GM12892 (cell line): ENCODE measurements at regions not wholly inside any gene's neighbourhood (a gene's known extent, or its start where the extent isn't known, plus 50 kb on each side); places are given as distances from the start of the nearest gene placed in this dataset.
"Not testable (repeated sequence)": the region's sequence is repeated elsewhere in the genome, so short reads cannot be mapped to it uniquely, and the experiment has no call there.

Experiments used
- DNase-seq: peaks from one replicate; pipeline ENCODE4 v3.0.0; 2011; ENCODE audit not compliant: insufficient read length
- FAIRE-seq: peaks from 2 replicates; lab custom pipeline; 2011; peaks lifted over from hg19 to GRCh38; lab: Jason Lieb, UNC
- POLR2A ChIP-seq: IDR thresholded peaks from 2 replicates; pipeline ENCODE4 v1.6.1; 2011; ENCODE audit warnings: low read depth, low read length, control low read depth
- POLR2AphosphoS5 ChIP-seq: IDR thresholded peaks from 2 replicates; pipeline ENCODE4 v1.6.1; 2011; ENCODE audit warnings: low read depth, low read length, control low read depth
- TAF1 ChIP-seq: IDR thresholded peaks from 2 replicates; pipeline ENCODE4 v1.6.1; 2011; ENCODE audit warnings: low read depth, mild to moderate bottlenecking, control low read depth, low read length, borderline replicate concordance

GRCh38 chr20:23143986-23144690 is 58.0 kb upstream of the CD93 start:
- FAIRE-seq (no peak), DNase-seq (no peak)
- TF ChIP-seq TAF1 (no peak), POLR2A (no peak), POLR2AphosphoS5 (no peak)

- DNase-seq (no peak), FAIRE-seq (no peak)
- TF ChIP-seq TAF1, result no peak
- no peak for TF ChIP-seq POLR2AphosphoS5
- no peak for TF ChIP-seq POLR2A
Observed at GRCh38 chr20:23143098-23143497, 57.0 kb upstream of the CD93 start.

GRCh38 chr20:23142162-23143050 is 56.3 kb upstream of the CD93 start:
- FAIRE-seq, result peak; percentile 88
- DNase-seq, result peak; percentile 43
- TF ChIP-seq POLR2A, result no peak
- no peak for TF ChIP-seq TAF1
- no peak for TF ChIP-seq POLR2AphosphoS5

GRCh38 chr20:23141450-23142161 is 55.5 kb upstream of the CD93 start:
- DNase-seq, result no peak
- no peak for TF ChIP-seq POLR2A
- FAIRE-seq, result no peak

- FAIRE-seq, result no peak
- TF ChIP-seq TAF1, result no peak
Observed at GRCh38 chr20:23140991-23141390, 54.9 kb upstream of the CD93 start.

GRCh38 chr20:23139984-23140383 is 53.9 kb upstream of the CD93 start:
- not testable (repeated sequence) for FAIRE-seq, DNase-seq

More at GRCh38 chr20:23140991-23141390, 54.9 kb upstream of the CD93 start:
- DNase-seq, result no peak

- DNase-seq (no peak), FAIRE-seq (no peak)
- TF ChIP-seq POLR2A (no peak), POLR2AphosphoS5 (no peak), TAF1 (no peak)
Observed at GRCh38 chr20:23139524-23139923, 53.4 kb upstream of the CD93 start.

GRCh38 chr20:23138682-23139081 is 52.6 kb upstream of the CD93 start:
- FAIRE-seq (no peak), DNase-seq (no peak)
- TF ChIP-seq TAF1 (no peak), POLR2A (no peak), POLR2AphosphoS5 (no peak)

GRCh38 chr20:23138226-23138625 is 52.1 kb upstream of the CD93 start:
- TF ChIP-seq TAF1 (no peak), POLR2A (no peak), POLR2AphosphoS5 (no peak)
- FAIRE-seq, result peak; percentile 46
- DNase-seq, result no peak

GRCh38 chr20:23136893-23137745 is 51.0 kb upstream of the CD93 start:
- TF ChIP-seq POLR2A (no peak), POLR2AphosphoS5 (no peak), TAF1 (no peak)
- DNase-seq, result no peak
- FAIRE-seq, result no peak
